ENCODE measurements at regions not wholly inside any gene's neighbourhood (a gene's known extent, or its start where the extent isn't known, plus 50 kb on each side); places are given as distances from the start of the nearest gene placed in this dataset.

GRCh38 chr9:92173318-92173717 lies 58.1 kb upstream of the SPTLC1 start:
- no peaks in the 10 kb centered on the region for H3K9me3 ChIP-seq (ENCODE audit: low read length)
- H3K9ac ChIP-seq (ENCODE audit: low read length): no peak overlapping the region
- no peak for ATAC-seq
- no peaks in the 10 kb centered on the region for H3K27me3 ChIP-seq (ENCODE audit: low read length)
- BruUV-seq (replicated peaks): no TSS peak
- H2AFZ ChIP-seq (ENCODE audit: low read length): no peak overlapping the region
- no peaks in the 10 kb centered on the region for H3K9me2 ChIP-seq (replicated peaks; ENCODE audit: low read length)
- no peaks in the 10 kb centered on the region for H3K79me2 ChIP-seq (ENCODE audit: low read length)
- no peaks in the 10 kb centered on the region for H4K20me1 ChIP-seq (ENCODE audit: low read length)
- H3K27ac ChIP-seq (ENCODE audit: low read length): no peak overlapping the region
- ChIA-PET CTCF (no interaction called here), POLR2A (ENCODE audit: unreplicated experiment) (no interaction called here)
- intact Hi-C loops (cut with micrococcal nuclease): no loop called here
- H3K4me3 ChIP-seq (ENCODE audit: low read length): no peak overlapping the region
- no peak for DNase-seq
- no peak overlapping the region for H3K4me2 ChIP-seq (ENCODE audit: low read length)
- no peaks in the 10 kb centered on the region for H3F3A ChIP-seq (ENCODE audit: low read length, unreplicated experiment)
- H3K4me1 ChIP-seq (ENCODE audit: insufficient read depth, low read length): no peaks in the 10 kb centered on the region
- no peaks in the 10 kb centered on the region for H3K36me3 ChIP-seq (ENCODE audit: low read depth, low read length)
- no peak for TF ChIP-seq CTCF (conservative IDR thresholded peaks at IDR 0.05; ENCODE audit: low read depth, low read length)
- TF ChIP-seq EZH2phosphoT487 (IDR thresholded peaks at IDR 0.05; ENCODE audit: borderline replicate concordance, low read length): no peak
- no peak for TF ChIP-seq EZH2 (IDR thresholded peaks at IDR 0.05; ENCODE audit: low read length, unreplicated experiment)

- no peaks in the 10 kb centered on the region for H3K27me3 ChIP-seq (ENCODE audit: low read length)
- H3K9me2 ChIP-seq (replicated peaks; ENCODE audit: low read length): no peaks in the 10 kb centered on the region
- no peak overlapping the region for H3K4me3 ChIP-seq (ENCODE audit: low read length)
- CTCF ChIA-PET: no interaction called here
- no TSS peak for BruUV-seq (replicated peaks)
- POLR2A ChIA-PET (ENCODE audit: unreplicated experiment): no interaction called here
- intact Hi-C loops (cut with micrococcal nuclease): no loop called here
- no peaks in the 10 kb centered on the region for H3K36me3 ChIP-seq (ENCODE audit: low read depth, low read length)
- H3K9ac ChIP-seq (ENCODE audit: low read length): no peak overlapping the region
- H3K79me2 ChIP-seq (ENCODE audit: low read length): no peaks in the 10 kb centered on the region
- no peak for TF ChIP-seq EZH2 (IDR thresholded peaks at IDR 0.05; ENCODE audit: low read length, unreplicated experiment)
- no peak for TF ChIP-seq EZH2phosphoT487 (IDR thresholded peaks at IDR 0.05; ENCODE audit: borderline replicate concordance, low read length)
- TF ChIP-seq CTCF (conservative IDR thresholded peaks at IDR 0.05; ENCODE audit: low read depth, low read length): no peak
- H3K4me2 ChIP-seq (ENCODE audit: low read length): no peak overlapping the region
- H3K4me1 ChIP-seq (ENCODE audit: insufficient read depth, low read length): no peaks in the 10 kb centered on the region
- no peaks in the 10 kb centered on the region for H4K20me1 ChIP-seq (ENCODE audit: low read length)
- no peaks in the 10 kb centered on the region for H3F3A ChIP-seq (ENCODE audit: low read length, unreplicated experiment)
- no peaks in the 10 kb centered on the region for H3K9me3 ChIP-seq (ENCODE audit: low read length)
- no peak for DNase-seq
- H3K27ac ChIP-seq (ENCODE audit: low read length): no peak overlapping the region
- no peak overlapping the region for H2AFZ ChIP-seq (ENCODE audit: low read length)
- ATAC-seq: no peak
These were observed 56.6 kb upstream of the SPTLC1 start for GRCh38 chr9:92171822-92172221.

GRCh38 chr9:92171281-92171680 lies 56.1 kb upstream of the SPTLC1 start:
- H3K9me3 ChIP-seq (ENCODE audit: low read length): no peaks in the 10 kb centered on the region
- TF ChIP-seq EZH2phosphoT487 (IDR thresholded peaks at IDR 0.05; ENCODE audit: borderline replicate concordance, low read length) (no peak), EZH2 (IDR thresholded peaks at IDR 0.05; ENCODE audit: low read length, unreplicated experiment) (no peak), CTCF (conservative IDR thresholded peaks at IDR 0.05; ENCODE audit: low read depth, low read length) (no peak)
- no peaks in the 10 kb centered on the region for H4K20me1 ChIP-seq (ENCODE audit: low read length)
- no TSS peak for BruUV-seq (replicated peaks)
- H3K27ac ChIP-seq (ENCODE audit: low read length): no peak overlapping the region
- ATAC-seq (no peak), DNase-seq (no peak)
- no peaks in the 10 kb centered on the region for H3K36me3 ChIP-seq (ENCODE audit: low read depth, low read length)
- H3K4me1 ChIP-seq (ENCODE audit: insufficient read depth, low read length): no peaks in the 10 kb centered on the region
- H3K79me2 ChIP-seq (ENCODE audit: low read length): no peaks in the 10 kb centered on the region
- no peak overlapping the region for H3K4me2 ChIP-seq (ENCODE audit: low read length)
- no peaks in the 10 kb centered on the region for H3K27me3 ChIP-seq (ENCODE audit: low read length)
- H3K4me3 ChIP-seq (ENCODE audit: low read length): no peak overlapping the region
- no peaks in the 10 kb centered on the region for H3F3A ChIP-seq (ENCODE audit: low read length, unreplicated experiment)
- H3K9me2 ChIP-seq (replicated peaks; ENCODE audit: low read length): no peaks in the 10 kb centered on the region
- ChIA-PET CTCF (no interaction called here), POLR2A (ENCODE audit: unreplicated experiment) (no interaction called here)
- no peak overlapping the region for H2AFZ ChIP-seq (ENCODE audit: low read length)
- H3K9ac ChIP-seq (ENCODE audit: low read length): no peak overlapping the region
- intact Hi-C loops (cut with micrococcal nuclease): no loop called here
